ENCODE measurements at regions not wholly inside any gene's neighbourhood (a gene's known extent, or its start where the extent isn't known, plus 50 kb on each side); places are given as distances from the start of the nearest gene placed in this dataset.

- CTCF ChIA-PET = interaction anchor here (0.9 kb wide), 1 partner anchor 25 kb away, joined by 3 read pairs; no protein-coding TSS in a partner anchor
These were observed 54.2 kb upstream of the USP1 start for GRCh38 chr1:62382658-62382955.

GRCh38 chr1:62384276-62385005 lies 52.4 kb upstream of the USP1 start:
- ChIA-PET CTCF (no interaction called here), POLR2A (no interaction called here)
- no peak for DNase-seq (ENCODE audit: extremely low spot score)
- TF ChIP-seq CTCF (IDR thresholded peaks at IDR 0.05; ENCODE audit: control extremely low read depth, extremely low read depth, low read depth, missing control alignments) = no peak

More at GRCh38 chr1:62382658-62382955, 54.2 kb upstream of the USP1 start:
- POLR2A ChIA-PET = no interaction called here
- TF ChIP-seq CTCF (IDR thresholded peaks at IDR 0.05; ENCODE audit: control extremely low read depth, extremely low read depth, low read depth, missing control alignments) = no peak
- DNase-seq (ENCODE audit: extremely low spot score) = no peak

- no peak for DNase-seq (ENCODE audit: extremely low spot score)
- TF ChIP-seq CTCF (IDR thresholded peaks at IDR 0.05; ENCODE audit: control extremely low read depth, extremely low read depth, low read depth, missing control alignments) = no peak
- ChIA-PET CTCF (no interaction called here), POLR2A (no interaction called here)
These were observed 50.9 kb upstream of the USP1 start for GRCh38 chr1:62385923-62386322.

- ChIA-PET POLR2A (no interaction called here), CTCF (no interaction called here)
- TF ChIP-seq CTCF (IDR thresholded peaks at IDR 0.05; ENCODE audit: control extremely low read depth, extremely low read depth, low read depth, missing control alignments) = no peak
- no peak for DNase-seq (ENCODE audit: extremely low spot score)
These were observed 50.3 kb upstream of the USP1 start for GRCh38 chr1:62386351-62387121.
